GM23338 (cell line): ENCODE measurements at regions not wholly inside any gene's neighbourhood (a gene's known extent, or its start where the extent isn't known, plus 50 kb on each side); places are given as distances from the start of the nearest gene placed in this dataset.
A peak's percentile ranks its signal among the peaks of the same experiment; 100 is the strongest.

ENCODE experiments used
- ATAC-seq: fragments of 200-7000 bp; cut with Tn5 transposase; 3 replicates; pipeline ENCODE4 v1.9.1; 2020
- DNase-seq: peaks from one replicate; pipeline ENCODE4 v3.0.0-alpha.2; 2015; ENCODE audit warnings: low spot score
- H2AFZ ChIP-seq: fragments of 200-600 bp; sonication (generic); 2 replicates; pipeline ENCODE4 v1.8.0; 2016; ENCODE audit warnings: antibody characterized with exemption, mild to moderate bottlenecking, moderate library complexity
- H3F3A ChIP-seq: fragments of 200-600 bp; sonication (generic); replicated peaks from 2 replicates; pipeline ENCODE4 v1.8.0; 2017; ENCODE audit warnings: antibody characterized with exemption, mixed run types, low read depth
- H3K27ac ChIP-seq: fragments of 200-600 bp; sonication (generic); 2 replicates; pipeline ENCODE4 v1.6.1; 2016; ENCODE audit warnings: low read depth
- H3K27me3 ChIP-seq: fragments of 200-600 bp; sonication (generic); 2 replicates; pipeline ENCODE4 v1.8.0; 2016; ENCODE audit warnings: mild to moderate bottlenecking, mixed run types, moderate library complexity; ENCODE audit not compliant: insufficient read depth
- H3K36me3 ChIP-seq: fragments of 200-600 bp; sonication (generic); 2 replicates; pipeline ENCODE4 v1.8.0; 2016; ENCODE audit warnings: mild to moderate bottlenecking; ENCODE audit not compliant: insufficient read depth
- H3K4me1 ChIP-seq: fragments of 200-600 bp; sonication (generic); 2 replicates; pipeline ENCODE4 v1.8.0; 2016; ENCODE audit warnings: mild to moderate bottlenecking, moderate library complexity; ENCODE audit not compliant: insufficient read depth
- H3K4me2 ChIP-seq: fragments of 200-600 bp; sonication (generic); 2 replicates; pipeline ENCODE4 v1.7.1; 2017; ENCODE audit warnings: mixed run types
- H3K4me3 ChIP-seq: fragments of 200-600 bp; sonication (generic); 2 replicates; pipeline ENCODE4 v1.6.1; 2016; ENCODE audit warnings: mixed run types
- H3K79me2 ChIP-seq: fragments of 200-600 bp; sonication (generic); replicated peaks from 2 replicates; pipeline ENCODE4 v1.8.0; 2017; ENCODE audit warnings: mild to moderate bottlenecking; ENCODE audit not compliant: insufficient read depth
- H3K9me2 ChIP-seq: fragments of 200-600 bp; sonication (generic); 2 replicates; pipeline ENCODE4 v1.8.0; 2017; ENCODE audit not compliant: insufficient read depth
- H4K20me1 ChIP-seq: fragments of 200-600 bp; sonication (generic); replicated peaks from 2 replicates; pipeline ENCODE4 v1.8.0; 2017; ENCODE audit warnings: mild to moderate bottlenecking; ENCODE audit not compliant: insufficient read depth
- H3K27ac Mint-ChIP-seq: 2 replicates; pipeline ENCODE4 v1.8.0; 2020; ENCODE audit warnings: inconsistent platforms, mild to moderate bottlenecking, moderate library complexity, mixed read lengths
- H3K27me3 Mint-ChIP-seq: 3 replicates; pipeline ENCODE4 v1.8.0; 2022; ENCODE audit warnings: low read depth, mild to moderate bottlenecking, moderate library complexity, mixed read lengths, inconsistent platforms; ENCODE audit not compliant: insufficient read depth, poor library complexity
- H3K36me3 Mint-ChIP-seq: 3 replicates; pipeline ENCODE4 v1.8.0; 2021; ENCODE audit warnings: low read depth, mild to moderate bottlenecking, inconsistent platforms, moderate library complexity, mixed read lengths
- H3K4me1 Mint-ChIP-seq: 3 replicates; pipeline ENCODE4 v1.8.0; 2020; ENCODE audit warnings: mild to moderate bottlenecking, inconsistent platforms, mixed read lengths
- H3K4me3 Mint-ChIP-seq: 3 replicates; pipeline ENCODE4 v1.8.0; 2021; ENCODE audit warnings: moderate library complexity, mild to moderate bottlenecking, inconsistent platforms, mixed read lengths
- H3K9me3 Mint-ChIP-seq: 3 replicates; pipeline ENCODE4 v1.8.0; 2020; ENCODE audit warnings: moderate library complexity, mild to moderate bottlenecking, inconsistent platforms, mixed read lengths
- CREB1 ChIP-seq: fragments of 250-450 bp; sonication (Bioruptor Pico); IDR thresholded peaks from 2 replicates; pipeline ENCODE4 v1.5.0; 2020; ENCODE audit warnings: low read depth, mild to moderate bottlenecking, moderate library complexity
- ETS1 ChIP-seq: IDR thresholded peaks from 2 replicates; pipeline ENCODE4 v1.6.1; 2016; ENCODE audit warnings: antibody characterized with exemption
- EZH2phosphoT487 ChIP-seq: fragments of 200-600 bp; sonication (generic); IDR thresholded peaks from one replicate; pipeline ENCODE4 v1.8.1; 2018; ENCODE audit warnings: antibody characterized with exemption; ENCODE audit not compliant: unreplicated experiment
- ZNF114 ChIP-seq: fragments of 250-450 bp; sonication (Bioruptor Pico); IDR thresholded peaks from 2 replicates; pipeline ENCODE4 v1.5.0; 2020; ENCODE audit warnings: mild to moderate bottlenecking, moderate library complexity
- TF ChIP-seq, protein P1 (sequence below), 2 experiments: fragments of 200-600 bp in 1 of 2; sonication (generic) in 1 of 2; conservative IDR thresholded peaks; 2 replicates each; pipeline versions ENCODE4 v1.5.1 to v1.6.1; 2016 to 2017; ENCODE audit warnings: antibody characterized with exemption in 2 of 2, low read depth in 2 of 2, mild to moderate bottlenecking in 2 of 2, moderate library complexity in 1 of 2
- TF ChIP-seq, protein P2 (sequence below): IDR thresholded peaks from one replicate; pipeline ENCODE4 v1.6.1; 2018; ENCODE audit warnings: antibody characterized with exemption; ENCODE audit not compliant: unreplicated experiment

DNA sequence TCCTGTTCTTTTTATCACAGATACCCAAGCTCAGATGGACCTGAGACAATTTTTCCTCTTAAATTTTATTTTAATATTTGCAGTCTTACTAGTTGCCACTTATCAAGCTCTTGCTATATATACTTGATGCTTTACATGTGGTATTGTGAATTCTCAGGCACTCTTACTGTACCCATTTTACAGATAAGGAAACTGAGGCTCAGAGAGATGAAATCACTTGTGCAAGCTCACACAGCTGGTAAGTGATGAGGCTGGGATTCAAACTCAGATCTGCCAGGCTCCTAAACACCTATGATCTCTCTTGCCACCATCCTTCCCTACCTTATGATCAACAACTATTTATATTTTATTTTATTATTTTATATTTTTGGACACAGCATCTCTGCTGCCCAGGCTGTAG is 133.0 kb upstream of the LHX5 start (continued):
- TF ChIP-seq, protein P1, sequence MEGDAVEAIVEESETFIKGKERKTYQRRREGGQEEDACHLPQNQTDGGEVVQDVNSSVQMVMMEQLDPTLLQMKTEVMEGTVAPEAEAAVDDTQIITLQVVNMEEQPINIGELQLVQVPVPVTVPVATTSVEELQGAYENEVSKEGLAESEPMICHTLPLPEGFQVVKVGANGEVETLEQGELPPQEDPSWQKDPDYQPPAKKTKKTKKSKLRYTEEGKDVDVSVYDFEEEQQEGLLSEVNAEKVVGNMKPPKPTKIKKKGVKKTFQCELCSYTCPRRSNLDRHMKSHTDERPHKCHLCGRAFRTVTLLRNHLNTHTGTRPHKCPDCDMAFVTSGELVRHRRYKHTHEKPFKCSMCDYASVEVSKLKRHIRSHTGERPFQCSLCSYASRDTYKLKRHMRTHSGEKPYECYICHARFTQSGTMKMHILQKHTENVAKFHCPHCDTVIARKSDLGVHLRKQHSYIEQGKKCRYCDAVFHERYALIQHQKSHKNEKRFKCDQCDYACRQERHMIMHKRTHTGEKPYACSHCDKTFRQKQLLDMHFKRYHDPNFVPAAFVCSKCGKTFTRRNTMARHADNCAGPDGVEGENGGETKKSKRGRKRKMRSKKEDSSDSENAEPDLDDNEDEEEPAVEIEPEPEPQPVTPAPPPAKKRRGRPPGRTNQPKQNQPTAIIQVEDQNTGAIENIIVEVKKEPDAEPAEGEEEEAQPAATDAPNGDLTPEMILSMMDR (conservative IDR thresholded peaks at IDR 0.05; ENCODE audit: low read depth in 2 of 2) = no peak
- TF ChIP-seq ZNF114 (CRISPR knock-in tag) (no peak), ETS1 (no peak)

- H3K9me2 ChIP-seq = peaks cover 5% of the 10 kb centered on the region; the same call in 1 of the 2 replicates
- no peaks in the 10 kb centered on the region for H3F3A ChIP-seq
- Mint-ChIP-seq H3K4me3 (no peak overlapping the region), H3K27me3 (peaks cover 3% of the 10 kb centered on the region), H3K36me3 (no peaks in the 10 kb centered on the region), H3K4me1 (no peaks in the 10 kb centered on the region), H3K27ac (no peak overlapping the region), H3K9me3 (no peaks in the 10 kb centered on the region)
- H3K4me1 ChIP-seq = no peaks in the 10 kb centered on the region; the same call in 1 of the 2 replicates
- no peaks in the 10 kb centered on the region for H3K79me2 ChIP-seq
- no peak overlapping the region for H2AFZ ChIP-seq
- H3K4me3 ChIP-seq = no peak overlapping the region
- no peaks in the 10 kb centered on the region for H4K20me1 ChIP-seq
- no peak overlapping the region for H3K27ac ChIP-seq
- TF ChIP-seq, protein P2, sequence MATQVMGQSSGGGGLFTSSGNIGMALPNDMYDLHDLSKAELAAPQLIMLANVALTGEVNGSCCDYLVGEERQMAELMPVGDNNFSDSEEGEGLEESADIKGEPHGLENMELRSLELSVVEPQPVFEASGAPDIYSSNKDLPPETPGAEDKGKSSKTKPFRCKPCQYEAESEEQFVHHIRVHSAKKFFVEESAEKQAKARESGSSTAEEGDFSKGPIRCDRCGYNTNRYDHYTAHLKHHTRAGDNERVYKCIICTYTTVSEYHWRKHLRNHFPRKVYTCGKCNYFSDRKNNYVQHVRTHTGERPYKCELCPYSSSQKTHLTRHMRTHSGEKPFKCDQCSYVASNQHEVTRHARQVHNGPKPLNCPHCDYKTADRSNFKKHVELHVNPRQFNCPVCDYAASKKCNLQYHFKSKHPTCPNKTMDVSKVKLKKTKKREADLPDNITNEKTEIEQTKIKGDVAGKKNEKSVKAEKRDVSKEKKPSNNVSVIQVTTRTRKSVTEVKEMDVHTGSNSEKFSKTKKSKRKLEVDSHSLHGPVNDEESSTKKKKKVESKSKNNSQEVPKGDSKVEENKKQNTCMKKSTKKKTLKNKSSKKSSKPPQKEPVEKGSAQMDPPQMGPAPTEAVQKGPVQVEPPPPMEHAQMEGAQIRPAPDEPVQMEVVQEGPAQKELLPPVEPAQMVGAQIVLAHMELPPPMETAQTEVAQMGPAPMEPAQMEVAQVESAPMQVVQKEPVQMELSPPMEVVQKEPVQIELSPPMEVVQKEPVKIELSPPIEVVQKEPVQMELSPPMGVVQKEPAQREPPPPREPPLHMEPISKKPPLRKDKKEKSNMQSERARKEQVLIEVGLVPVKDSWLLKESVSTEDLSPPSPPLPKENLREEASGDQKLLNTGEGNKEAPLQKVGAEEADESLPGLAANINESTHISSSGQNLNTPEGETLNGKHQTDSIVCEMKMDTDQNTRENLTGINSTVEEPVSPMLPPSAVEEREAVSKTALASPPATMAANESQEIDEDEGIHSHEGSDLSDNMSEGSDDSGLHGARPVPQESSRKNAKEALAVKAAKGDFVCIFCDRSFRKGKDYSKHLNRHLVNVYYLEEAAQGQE = peak; percentile 90
- TF ChIP-seq CREB1 (CRISPR knock-in tag) (no peak), EZH2phosphoT487 (no peak), ETS1 (no peak)
- DNase-seq = peak; percentile 70
- peak; percentile 86 for ATAC-seq
- H3K27me3 ChIP-seq = no peaks in the 10 kb centered on the region
- no peak overlapping the region for H3K4me2 ChIP-seq
- no peaks in the 10 kb centered on the region for H3K36me3 ChIP-seq
These were observed 130.1 kb upstream of the LHX5 start for GRCh38 chr12:113601656-113602263.
